Motor neuron (in vitro differentiated cells): ENCODE measurements at regions not wholly inside any gene's neighbourhood (a gene's known extent, or its start where the extent isn't known, plus 50 kb on each side); places are given as distances from the start of the nearest gene placed in this dataset.
"Not testable (repeated sequence)": the region's sequence is repeated elsewhere in the genome, so short reads cannot be mapped to it uniquely, and the experiment has no call there.

ENCODE experiments used
- ATAC-seq, 8 experiments: fragments of 200-7000 bp; cut with Tn5 transposase; replicated peaks in 6 of 8; 2 replicates each; pipeline ENCODE4 v1.8.0; 2021; ENCODE audit warnings: mild to moderate bottlenecking in 8 of 8, moderate library complexity in 8 of 8
- H3K27ac ChIP-seq, 2 donors: fragments of 250-450 bp; sonication (Bioruptor Pico); 2 replicates each; pipeline ENCODE4 v1.9.0; 2021; ENCODE audit warnings: antibody characterized with exemption in 2 of 2, mild to moderate bottlenecking in 2 of 2, moderate library complexity in 1 of 2
- H3K4me1 ChIP-seq, 2 donors: fragments of 250-450 bp; sonication (Bioruptor Pico); replicated peaks in 1 of 2; 2 replicates each; pipeline ENCODE4 v1.6.1; 2021; ENCODE audit warnings: antibody characterized with exemption in 2 of 2, mild to moderate bottlenecking in 2 of 2, moderate library complexity in 1 of 2
- H3K4me3 ChIP-seq, 5 donors: fragments of 250-450 bp; sonication (Bioruptor Pico); 2 replicates each; pipeline ENCODE4 v1.9.0; 2021; ENCODE audit warnings: antibody characterized with exemption in 5 of 5, mild to moderate bottlenecking in 5 of 5, moderate library complexity in 4 of 5
- WGBS, 10 experiments: fragments of 450-650 bp; shearing (Covaris generic); methylation state at CpG; one replicate each; pipeline ENCODE4 v1.0.0; 2022; 5-methylcytosine and 5-hydroxymethylcytosine counted together
- in situ Hi-C, 9 experiments: fragments of 400-800 bp; cut with MboI; loops; one replicate each; pipeline ENCODE4 v1.15.0; 2021; ENCODE audit warnings: low sequenced_read_pairs in 9 of 9, low pct_unique_long_range_greater_than_20kb in 2 of 9; ENCODE audit not compliant: unreplicated experiment in 9 of 9

GRCh38 chr5:104539618-104540350 lies 977.2 kb upstream of the NUDT12 start:
- no peak for ATAC-seq
- in situ Hi-C loops = no loop called here
- H3K4me3 ChIP-seq = no peak overlapping the region
- no peak overlapping the region for H3K27ac ChIP-seq
- H3K4me1 ChIP-seq = no peaks in the 10 kb centered on the region

DNA sequence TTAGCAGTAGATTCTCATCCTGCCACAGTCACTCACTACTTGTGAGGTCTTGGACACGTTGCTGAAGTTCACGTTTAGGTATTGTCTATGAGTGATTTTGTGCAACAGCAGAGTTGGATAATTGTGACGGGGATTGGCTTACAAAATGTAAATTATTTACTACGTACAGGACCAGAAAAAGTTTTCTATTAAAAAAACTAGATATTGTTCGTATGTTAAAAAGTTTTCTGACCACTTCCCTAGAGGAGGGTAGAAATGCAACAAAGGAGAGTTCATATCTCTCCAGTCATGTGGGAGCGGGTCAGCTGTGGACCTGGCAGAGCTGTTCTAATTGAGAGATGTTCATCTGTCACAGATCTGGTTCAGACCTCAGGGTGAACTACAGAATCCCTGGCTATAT lies 976.1 kb upstream of the NUDT12 start:
- Histone ChIP-seq H3K4me1 (no peaks in the 10 kb centered on the region), H3K27ac (no peak overlapping the region), H3K4me3 (no peak overlapping the region)
- 34 to 100% (median 83%) methylated on average over 1 to 5 of the region's 6 CpGs for WGBS, 10 experiments
- no peak for ATAC-seq
- in situ Hi-C loops = no loop called here

- in situ Hi-C loops = no loop called here
- ATAC-seq = no peak
- Histone ChIP-seq H3K4me3 (no peak overlapping the region), H3K4me1 (no peaks in the 10 kb centered on the region), H3K27ac (no peak overlapping the region)
These were observed 970.9 kb upstream of the NUDT12 start for GRCh38 chr5:104533498-104533897.

DNA sequence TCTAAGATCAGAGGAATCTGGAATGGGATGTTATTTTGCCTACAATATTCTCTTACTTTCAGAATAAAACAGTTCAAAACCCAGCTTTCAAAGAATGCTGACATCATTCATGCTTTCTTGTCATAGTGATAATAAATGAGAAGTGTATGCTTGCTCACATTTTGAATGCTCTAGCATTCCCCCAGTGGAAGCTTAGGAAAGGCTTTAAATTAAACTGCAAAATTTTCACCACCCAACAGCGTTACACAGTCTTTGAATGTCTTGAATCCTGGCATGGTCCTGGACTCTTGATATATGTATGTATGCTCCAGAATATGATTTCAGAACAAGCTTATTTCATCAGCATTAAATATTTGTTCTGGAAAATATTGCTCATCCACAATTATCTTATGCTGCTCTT lies 964.3 kb upstream of the NUDT12 start:
- Histone ChIP-seq H3K4me3 (no peak overlapping the region), H3K4me1 (no peaks in the 10 kb centered on the region), H3K27ac (no peak overlapping the region)
- ATAC-seq = peak in 5 of 8 experiments; percentile 56 to 74 (median 66)
- 0 to 100% (median 49%) methylated on average over 1 of the region's 1 CpG; no CpG with 5 or more reads in 4 of the 10 experiments for WGBS, 10 experiments
- in situ Hi-C loops = no loop called here

GRCh38 chr5:104513640-104514072 lies 951.1 kb upstream of the NUDT12 start:
- ATAC-seq = no peak
- in situ Hi-C loops = no loop called here
- Histone ChIP-seq H3K27ac (no peak overlapping the region), H3K4me3 (no peak overlapping the region), H3K4me1 (peaks cover 0 to 7% of the 10 kb centered on the region in 2 donors)

DNA sequence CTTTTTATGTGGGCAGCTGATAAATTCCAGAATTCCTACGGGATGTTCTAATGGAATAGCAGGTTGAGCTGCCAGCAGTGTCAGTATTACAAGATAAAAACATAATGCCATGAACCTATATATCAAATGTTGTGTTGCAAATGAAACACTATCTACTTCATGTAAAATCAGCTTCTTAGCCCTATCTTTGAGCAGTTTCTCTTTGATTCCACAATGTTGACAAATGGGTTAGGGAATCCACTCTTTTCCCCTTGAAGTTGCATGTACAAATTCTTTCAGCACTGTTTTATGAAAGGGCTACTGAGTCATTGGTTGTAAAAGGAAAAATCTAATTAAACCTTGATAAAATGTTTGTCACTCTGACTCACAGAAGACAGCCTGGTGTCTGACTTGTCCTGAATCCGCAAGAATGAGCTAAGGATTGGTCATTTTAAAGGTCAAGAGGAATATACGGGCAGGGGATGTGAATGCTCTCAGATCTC lies 950.6 kb upstream of the NUDT12 start:
- in situ Hi-C loops = no loop called here
- Histone ChIP-seq H3K4me3 (no peak overlapping the region), H3K4me1 (peaks cover 0 to 7% of the 10 kb centered on the region in 2 donors), H3K27ac (no peak overlapping the region)
- peak in 5 of 8 experiments; percentile 67 to 99 (median 75) for ATAC-seq
- WGBS, 10 experiments = 17 to 100% (median 60%) methylated on average over 1 to 3 of the region's 3 CpGs; no CpG with 5 or more reads in 1 of the 10 experiments

GRCh38 chr5:104512063-104512825 lies 949.7 kb upstream of the NUDT12 start:
- WGBS, 10 experiments = 10 to 100% (median 92%) methylated on average over 2 to 4 of the region's 4 CpGs
- no peak overlapping the region for H3K27ac ChIP-seq
- no peak overlapping the region for H3K4me3 ChIP-seq
- ATAC-seq = no peak
- H3K4me1 ChIP-seq = peaks cover 0 to 7% of the 10 kb centered on the region in 2 donors
- in situ Hi-C loops = no loop called here

DNA sequence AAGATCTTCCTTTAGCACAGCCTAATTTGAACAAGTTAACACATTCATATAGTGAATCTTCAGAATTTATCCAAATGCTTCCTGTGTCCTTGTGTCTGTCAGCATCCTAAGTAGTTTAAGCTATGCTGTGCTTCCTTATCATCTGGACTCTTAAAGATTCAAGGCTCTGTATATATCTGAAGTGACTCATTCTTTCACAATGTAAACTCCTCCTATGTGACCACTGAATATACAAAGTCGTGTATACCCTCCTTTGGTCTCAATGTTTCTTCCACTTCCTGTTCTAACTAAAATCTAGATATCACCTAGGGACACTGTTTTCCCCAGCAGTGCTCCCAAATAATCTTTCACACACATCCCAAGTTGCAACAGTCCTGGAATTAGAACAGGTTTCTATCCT lies 935.7 kb upstream of the NUDT12 start:
- in situ Hi-C loops = no loop called here
- 0 to 80% (median 15%) methylated on average over 1 of the region's 1 CpG; no CpG with 5 or more reads in 4 of the 10 experiments for WGBS, 10 experiments
- no peak for ATAC-seq
- no peak overlapping the region for H3K27ac ChIP-seq
- H3K4me3 ChIP-seq = no peak overlapping the region
- H3K4me1 ChIP-seq = peaks cover 5 to 18% of the 10 kb centered on the region in 2 donors

GRCh38 chr5:104494083-104494482 lies 931.5 kb upstream of the NUDT12 start:
- in situ Hi-C loops = no loop called here
- H3K4me3 ChIP-seq = no peak overlapping the region
- ATAC-seq = no peak
- H3K27ac ChIP-seq = no peak overlapping the region
- peaks cover 5 to 21% of the 10 kb centered on the region in 2 donors for H3K4me1 ChIP-seq
- 0 to 100% (median 83%) methylated on average over 1 to 2 of the region's 2 CpGs for WGBS, 10 experiments

GRCh38 chr5:104472811-104473210 lies 910.2 kb upstream of the NUDT12 start:
- ATAC-seq = no peak
- 3 to 100% (median 95%) methylated on average over 1 to 3 of the region's 3 CpGs for WGBS, 10 experiments
- in situ Hi-C loops = no loop called here

GRCh38 chr5:104456122-104456521 lies 893.5 kb upstream of the NUDT12 start:
- Histone ChIP-seq H3K27ac (no peak overlapping the region), H3K4me1 (no peaks in the 10 kb centered on the region), H3K4me3 (no peak overlapping the region)
- in situ Hi-C loops = no loop called here
- ATAC-seq = no peak
- 7 to 100% (median 57%) methylated on average over 1 to 3 of the region's 3 CpGs; no CpG with 5 or more reads in 1 of the 10 experiments for WGBS, 10 experiments

More at GRCh38 chr5:104472811-104473210, 910.2 kb upstream of the NUDT12 start:
- H3K4me3 ChIP-seq = no peak overlapping the region
- no peak overlapping the region for H3K27ac ChIP-seq
- no peaks in the 10 kb centered on the region for H3K4me1 ChIP-seq

DNA sequence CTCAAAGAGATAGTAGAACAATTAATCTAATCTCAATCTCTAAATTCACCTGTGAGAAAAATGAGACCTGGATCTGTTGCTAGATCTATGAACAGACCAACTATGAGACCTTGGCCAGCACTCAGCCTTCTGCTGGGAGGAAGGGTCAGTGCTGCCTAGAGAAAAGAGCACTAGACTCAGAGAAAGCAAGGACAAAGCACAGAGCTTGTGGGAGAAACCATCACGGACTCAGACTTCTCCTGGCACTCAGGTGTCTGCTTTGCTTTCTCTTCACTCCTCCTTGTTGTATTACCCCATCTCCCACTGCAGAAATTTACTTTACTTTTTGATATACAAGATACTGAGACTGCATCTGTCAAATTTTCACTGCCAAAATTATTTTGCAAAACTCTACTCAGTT lies 890.0 kb upstream of the NUDT12 start:
- WGBS, 10 experiments = 0 to 100% (median 67%) methylated on average over 1 of the region's 1 CpG; no CpG with 5 or more reads in 4 of the 10 experiments
- Histone ChIP-seq H3K27ac (no peak overlapping the region), H3K4me3 (no peak overlapping the region), H3K4me1 (no peaks in the 10 kb centered on the region)
- ATAC-seq = peak in 1 of 8 experiments; percentile 69
- in situ Hi-C loops = no loop called here

- H3K4me3 ChIP-seq, ATAC-seq, H3K27ac ChIP-seq, in situ Hi-C loops, H3K4me1 ChIP-seq: not testable (repeated sequence)
- WGBS, 10 experiments = 83 to 100% (median 96%) methylated on average over 1 to 13 of the region's 28 CpGs; no CpG with 5 or more reads in 5 of the 10 experiments
These were observed 889.3 kb upstream of the NUDT12 start for GRCh38 chr5:104451911-104452310.
